ENCODE measurements at regions not wholly inside any gene's neighbourhood (a gene's known extent, or its start where the extent isn't known, plus 50 kb on each side); places are given as distances from the start of the nearest gene placed in this dataset.

GRCh38 chr11:93073508-93074280, 104.2 kb downstream of the MTNR1B start:
- no peaks in the 10 kb centered on the region for H3K36me3 ChIP-seq (ENCODE audit: low read depth)
- no peaks in the 10 kb centered on the region for H3K27me3 ChIP-seq (ENCODE audit: insufficient read depth, poor library complexity, severe bottlenecking)
- no peak overlapping the region for H3K27ac ChIP-seq (ENCODE audit: poor library complexity, severe bottlenecking)
- no peaks in the 10 kb centered on the region for H3K9me3 ChIP-seq (ENCODE audit: severe bottlenecking)
- no peak overlapping the region for H3K4me3 ChIP-seq (ENCODE audit: severe bottlenecking)
- DNase-seq (ENCODE audit: low spot score): no peak
- TF ChIP-seq, protein P1, sequence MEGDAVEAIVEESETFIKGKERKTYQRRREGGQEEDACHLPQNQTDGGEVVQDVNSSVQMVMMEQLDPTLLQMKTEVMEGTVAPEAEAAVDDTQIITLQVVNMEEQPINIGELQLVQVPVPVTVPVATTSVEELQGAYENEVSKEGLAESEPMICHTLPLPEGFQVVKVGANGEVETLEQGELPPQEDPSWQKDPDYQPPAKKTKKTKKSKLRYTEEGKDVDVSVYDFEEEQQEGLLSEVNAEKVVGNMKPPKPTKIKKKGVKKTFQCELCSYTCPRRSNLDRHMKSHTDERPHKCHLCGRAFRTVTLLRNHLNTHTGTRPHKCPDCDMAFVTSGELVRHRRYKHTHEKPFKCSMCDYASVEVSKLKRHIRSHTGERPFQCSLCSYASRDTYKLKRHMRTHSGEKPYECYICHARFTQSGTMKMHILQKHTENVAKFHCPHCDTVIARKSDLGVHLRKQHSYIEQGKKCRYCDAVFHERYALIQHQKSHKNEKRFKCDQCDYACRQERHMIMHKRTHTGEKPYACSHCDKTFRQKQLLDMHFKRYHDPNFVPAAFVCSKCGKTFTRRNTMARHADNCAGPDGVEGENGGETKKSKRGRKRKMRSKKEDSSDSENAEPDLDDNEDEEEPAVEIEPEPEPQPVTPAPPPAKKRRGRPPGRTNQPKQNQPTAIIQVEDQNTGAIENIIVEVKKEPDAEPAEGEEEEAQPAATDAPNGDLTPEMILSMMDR (IDR thresholded peaks at IDR 0.05; ENCODE audit: poor library complexity, severe bottlenecking): no peak
- no peak for ATAC-seq (ENCODE audit: low read depth)
- H3K4me1 ChIP-seq (ENCODE audit: insufficient read depth, poor library complexity, severe bottlenecking): no peaks in the 10 kb centered on the region

GRCh38 chr11:93074352-93074751, 104.9 kb downstream of the MTNR1B start:
- Histone ChIP-seq H3K36me3 (ENCODE audit: low read depth) (no peaks in the 10 kb centered on the region), H3K9me3 (ENCODE audit: severe bottlenecking) (no peaks in the 10 kb centered on the region), H3K4me1 (ENCODE audit: insufficient read depth, poor library complexity, severe bottlenecking) (no peaks in the 10 kb centered on the region), H3K27me3 (ENCODE audit: insufficient read depth, poor library complexity, severe bottlenecking) (no peaks in the 10 kb centered on the region), H3K27ac (ENCODE audit: poor library complexity, severe bottlenecking) (no peak overlapping the region), H3K4me3 (ENCODE audit: severe bottlenecking) (no peak overlapping the region)
- TF ChIP-seq, protein P1 (IDR thresholded peaks at IDR 0.05; ENCODE audit: poor library complexity, severe bottlenecking): no peak
- DNase-seq (ENCODE audit: low spot score) (no peak), ATAC-seq (ENCODE audit: low read depth) (no peak)

- Histone ChIP-seq H3K27ac (ENCODE audit: poor library complexity, severe bottlenecking) (no peak overlapping the region), H3K9me3 (ENCODE audit: severe bottlenecking) (no peaks in the 10 kb centered on the region), H3K27me3 (ENCODE audit: insufficient read depth, poor library complexity, severe bottlenecking) (no peaks in the 10 kb centered on the region), H3K4me1 (ENCODE audit: insufficient read depth, poor library complexity, severe bottlenecking) (no peaks in the 10 kb centered on the region), H3K4me3 (ENCODE audit: severe bottlenecking) (no peak overlapping the region), H3K36me3 (ENCODE audit: low read depth) (no peaks in the 10 kb centered on the region)
- ATAC-seq (ENCODE audit: low read depth) (no peak), DNase-seq (ENCODE audit: low spot score) (no peak)
- TF ChIP-seq, protein P1 (IDR thresholded peaks at IDR 0.05; ENCODE audit: poor library complexity, severe bottlenecking): no peak
These were observed 106.3 kb downstream of the MTNR1B start for GRCh38 chr11:93075782-93076181.

DNA sequence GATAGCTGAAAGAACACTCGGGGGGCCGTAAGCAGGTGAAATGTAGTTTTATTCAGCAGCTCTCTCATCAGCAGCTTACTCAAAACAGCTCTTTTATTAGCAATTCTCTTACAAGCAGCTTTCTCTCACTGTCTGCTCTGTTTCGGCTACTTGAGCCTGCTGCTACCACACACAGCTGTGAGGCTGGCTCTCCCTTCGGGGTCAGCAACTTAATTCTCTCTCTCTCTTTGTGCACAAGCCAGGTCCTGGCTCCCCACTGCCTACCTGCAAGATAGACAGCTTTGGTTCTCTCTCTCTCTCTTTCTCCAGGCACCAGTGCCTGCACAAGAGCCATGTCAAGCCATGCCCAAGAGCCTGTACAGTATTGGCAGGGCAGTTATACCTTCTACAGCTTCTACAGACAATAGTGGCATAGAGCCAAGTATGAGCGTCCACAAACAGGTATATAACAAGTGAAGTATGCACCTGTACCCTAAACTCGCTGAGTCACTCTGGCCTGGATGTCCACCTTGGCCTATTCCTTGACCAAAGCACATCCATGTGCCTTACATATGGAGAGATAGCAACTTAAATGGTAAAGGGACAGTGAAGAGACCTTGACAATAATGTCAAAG, 110.8 kb downstream of the MTNR1B start:
- Histone ChIP-seq H3K4me3 (ENCODE audit: severe bottlenecking) (no peak overlapping the region), H3K9me3 (ENCODE audit: severe bottlenecking) (no peaks in the 10 kb centered on the region), H3K27me3 (ENCODE audit: insufficient read depth, poor library complexity, severe bottlenecking) (no peaks in the 10 kb centered on the region), H3K36me3 (ENCODE audit: low read depth) (no peaks in the 10 kb centered on the region), H3K4me1 (ENCODE audit: insufficient read depth, poor library complexity, severe bottlenecking) (no peaks in the 10 kb centered on the region), H3K27ac (ENCODE audit: poor library complexity, severe bottlenecking) (no peak overlapping the region)
- TF ChIP-seq, protein P1 (IDR thresholded peaks at IDR 0.05; ENCODE audit: poor library complexity, severe bottlenecking): no peak
- no peak for ATAC-seq (ENCODE audit: low read depth)
- no peak for DNase-seq (ENCODE audit: low spot score)

GRCh38 chr11:93081694-93082093, 112.2 kb downstream of the MTNR1B start:
- Histone ChIP-seq H3K4me1 (ENCODE audit: insufficient read depth, poor library complexity, severe bottlenecking) (no peaks in the 10 kb centered on the region), H3K9me3 (ENCODE audit: severe bottlenecking) (no peaks in the 10 kb centered on the region), H3K27me3 (ENCODE audit: insufficient read depth, poor library complexity, severe bottlenecking) (no peaks in the 10 kb centered on the region), H3K4me3 (ENCODE audit: severe bottlenecking) (no peak overlapping the region), H3K36me3 (ENCODE audit: low read depth) (no peaks in the 10 kb centered on the region), H3K27ac (ENCODE audit: poor library complexity, severe bottlenecking) (no peak overlapping the region)
- ATAC-seq (ENCODE audit: low read depth) (no peak), DNase-seq (ENCODE audit: low spot score) (no peak)
- TF ChIP-seq, protein P1 (IDR thresholded peaks at IDR 0.05; ENCODE audit: poor library complexity, severe bottlenecking): no peak
